CD4-positive, alpha-beta T cell treated with Interleukin-2 at 100 ng/mL for 4 hours (primary cell): ENCODE measurements at regions not wholly inside any gene's neighbourhood (a gene's known extent, or its start where the extent isn't known, plus 50 kb on each side); places are given as distances from the start of the nearest gene placed in this dataset.

Experiments
- DNase-seq: peaks from one replicate; pipeline ENCODE4 v3.0.0-alpha.2; 2020; ENCODE audit warnings: low spot score

DNA sequence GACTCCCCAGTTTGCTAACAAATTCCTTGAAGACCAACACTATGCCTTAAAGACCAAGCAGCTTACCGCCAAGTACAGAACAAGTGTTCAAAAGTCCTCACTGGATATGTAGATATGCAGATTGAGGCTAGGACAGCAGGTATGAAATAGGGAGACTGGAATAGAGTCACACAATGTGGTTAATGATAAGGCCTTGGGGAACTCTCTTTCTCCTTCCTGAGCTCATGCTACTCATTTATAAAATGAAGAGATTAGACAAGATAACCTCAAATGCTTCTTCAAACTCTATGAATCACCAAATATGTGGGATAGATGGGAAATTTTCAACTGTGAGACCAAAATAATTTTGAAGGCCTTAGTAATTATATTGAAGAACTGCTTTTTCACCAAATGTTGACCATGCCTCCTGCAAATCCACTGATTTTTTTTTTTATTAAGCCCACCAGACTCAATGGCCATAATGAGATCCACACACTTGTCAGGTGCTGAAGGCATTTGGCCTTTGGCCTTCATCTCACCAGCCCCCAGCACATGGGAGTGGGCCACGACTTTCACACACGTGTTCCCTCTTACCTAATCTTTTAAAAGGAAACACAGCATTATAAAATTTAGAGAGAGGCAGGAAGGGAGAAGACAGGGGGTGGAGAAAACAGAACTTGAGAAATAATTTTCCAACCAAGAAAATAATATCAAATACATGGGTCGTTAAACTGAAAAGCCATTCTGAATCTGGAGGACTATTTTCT is 181.5 kb downstream of the EN1 start:
- no peak for DNase-seq

DNA sequence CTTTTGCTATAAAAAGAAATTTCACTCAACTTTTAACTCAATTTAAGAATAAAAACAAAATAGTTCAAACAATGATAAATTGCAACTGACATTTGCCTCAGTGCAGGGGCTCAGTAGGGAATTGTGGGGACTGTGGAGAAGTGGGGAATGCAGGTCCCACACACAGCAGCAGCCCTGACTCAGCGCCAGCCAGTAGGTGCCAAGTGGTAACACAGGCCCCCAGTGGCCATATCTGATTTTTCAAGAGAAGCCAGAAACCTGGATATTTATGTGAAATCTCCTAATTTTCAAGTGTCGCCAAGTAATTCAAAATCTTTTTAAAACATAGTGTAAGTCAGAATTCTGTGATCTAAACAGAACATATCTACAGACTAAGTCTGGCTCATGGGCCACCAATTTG is 186.3 kb downstream of the EN1 start:
- DNase-seq = no peak

DNA sequence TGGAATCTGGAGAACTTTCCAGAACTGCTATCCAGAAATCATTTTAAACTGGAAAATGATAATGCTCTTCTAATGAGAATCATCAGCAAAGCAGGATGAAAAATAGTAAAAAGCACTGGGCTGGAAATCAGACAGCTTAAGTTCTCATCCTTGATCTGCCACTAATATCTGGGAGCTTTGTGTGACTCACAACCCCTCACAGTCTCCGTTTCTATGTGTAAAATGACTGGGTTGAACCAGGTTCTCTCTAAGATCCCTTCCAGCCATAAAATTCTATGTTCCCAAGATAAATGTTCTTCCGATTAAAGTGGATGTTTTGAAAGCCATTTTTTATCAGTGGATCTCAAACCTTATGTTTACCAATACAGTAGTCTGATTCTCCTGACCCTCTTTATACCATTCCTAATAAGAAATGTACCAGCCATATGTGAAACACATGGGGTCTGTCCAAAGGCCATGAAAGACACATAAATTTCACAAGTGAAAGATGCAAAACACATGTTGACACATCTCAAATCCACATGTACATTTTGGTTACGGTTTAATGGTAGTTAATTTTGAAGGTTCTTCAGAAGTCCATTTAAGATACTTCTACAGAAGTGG is 188.8 kb downstream of the EN1 start:
- DNase-seq = no peak

DNA sequence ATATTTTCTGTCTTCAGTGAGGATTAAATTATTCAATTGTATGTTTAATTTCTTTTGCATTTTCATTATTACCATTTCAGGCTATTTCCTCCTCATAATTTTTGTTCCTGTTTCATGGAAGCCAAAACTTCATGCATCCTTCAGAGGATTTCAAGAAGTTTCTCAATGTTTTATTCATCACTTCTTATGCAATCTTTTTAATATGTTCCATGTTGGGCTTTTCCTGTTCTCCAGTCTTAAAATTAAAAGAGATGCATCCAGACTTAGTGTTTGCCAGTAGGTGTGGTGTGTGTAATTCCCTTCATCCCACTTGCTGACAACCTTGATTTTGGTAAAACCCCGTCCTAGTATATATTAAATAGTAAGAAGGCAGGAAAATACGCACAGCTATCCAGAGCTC is 190.0 kb downstream of the EN1 start:
- DNase-seq = no peak

DNA sequence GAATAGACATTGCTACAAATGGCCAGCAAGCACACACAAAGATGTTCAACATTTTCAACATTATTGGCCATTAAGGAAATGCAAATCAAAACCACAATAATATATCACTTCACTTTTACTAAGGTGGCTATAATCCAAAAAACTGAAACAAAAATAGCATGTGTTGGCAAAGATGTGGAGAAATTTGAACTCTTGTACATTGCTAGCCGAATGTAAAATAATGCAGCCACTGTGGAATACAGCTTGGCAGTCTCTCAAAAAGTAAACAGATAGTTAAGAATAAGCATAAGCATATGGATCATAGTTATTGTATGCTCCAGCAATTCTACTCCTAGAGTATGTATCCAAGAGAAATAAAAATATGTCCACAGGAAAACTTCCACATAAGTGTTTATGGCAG is 192.5 kb downstream of the EN1 start:
- no peak for DNase-seq

DNA sequence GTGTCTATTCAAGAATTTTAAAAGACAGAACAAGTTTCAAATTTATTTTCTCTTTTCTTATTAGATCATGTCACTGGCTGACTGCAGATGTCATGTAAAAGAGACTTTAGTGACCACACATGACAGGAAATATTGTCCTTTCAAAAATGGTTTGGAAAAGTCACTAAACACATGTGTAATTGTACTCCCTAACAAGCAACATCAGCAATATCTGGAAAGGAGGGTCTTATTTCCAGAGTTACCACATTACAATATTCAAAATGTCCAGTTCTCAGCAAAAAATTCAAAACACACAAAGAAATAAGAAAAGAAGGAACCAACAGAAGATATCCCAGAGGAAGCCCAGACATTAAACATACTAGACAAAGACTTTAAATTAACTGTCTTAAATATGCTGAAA is 197.1 kb downstream of the EN1 start:
- DNase-seq = no peak

DNA sequence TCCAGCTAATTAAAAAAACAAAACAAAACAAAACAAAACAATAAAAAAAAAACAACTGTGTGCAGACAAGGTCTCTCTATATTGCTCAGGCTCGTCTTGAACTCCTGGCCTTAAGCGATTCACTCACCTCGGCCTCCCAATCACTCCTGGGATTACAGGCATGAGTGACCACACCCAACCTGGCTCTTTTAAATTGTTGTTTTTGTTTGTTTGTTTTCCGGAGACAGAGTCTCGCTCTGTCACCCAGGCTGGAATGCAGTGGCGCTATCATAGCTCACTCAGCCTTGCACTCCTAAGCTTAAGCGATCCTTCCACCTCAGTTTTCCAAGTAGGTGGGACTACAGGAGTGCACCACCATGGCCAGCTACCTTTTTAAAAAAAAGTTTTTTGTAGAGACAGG is 201.6 kb downstream of the EN1 start:
- DNase-seq = no peak

- no peak for DNase-seq
Observed at GRCh38 chr2:118644190-118644589, 203.3 kb downstream of the EN1 start.

- DNase-seq = no peak
Observed at GRCh38 chr2:118643294-118643693, 204.2 kb downstream of the EN1 start.

DNA sequence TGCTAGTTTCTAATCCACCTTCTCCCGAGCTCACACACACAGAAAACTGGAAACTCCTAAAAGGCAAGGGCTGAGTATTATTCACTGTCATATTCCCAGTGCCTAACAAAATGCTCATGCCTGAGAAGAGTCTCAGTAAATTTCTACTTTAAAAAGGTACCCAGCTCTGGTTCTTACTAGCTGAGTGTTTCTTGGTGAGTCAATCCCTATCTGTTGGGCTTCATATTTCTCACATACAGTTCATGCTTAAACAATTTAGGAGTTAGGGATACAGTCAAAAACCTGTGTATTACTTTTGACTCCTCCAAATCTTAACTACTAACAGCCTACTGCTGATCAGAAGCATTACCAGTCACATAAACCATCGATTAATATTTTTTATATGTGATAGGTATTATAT is 204.9 kb downstream of the EN1 start:
- no peak for DNase-seq

DNA sequence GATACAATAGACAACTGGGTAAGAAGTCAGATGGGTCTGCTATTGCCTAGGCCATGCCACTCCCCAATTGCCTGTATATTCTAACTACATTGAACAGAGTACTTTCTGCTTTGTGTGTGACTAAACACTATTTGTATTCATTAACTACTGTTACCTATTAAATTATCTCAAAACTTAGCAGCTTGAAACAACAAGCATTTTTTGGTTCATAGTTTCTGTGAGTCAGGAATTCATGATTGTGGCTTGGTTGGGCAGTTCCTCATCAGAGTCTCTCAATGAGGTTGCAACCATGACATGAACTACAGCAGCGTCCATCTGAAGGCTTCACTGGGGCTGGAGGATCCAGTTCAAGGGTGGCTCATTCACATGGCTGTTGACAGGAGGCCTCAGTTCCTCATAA is 205.7 kb downstream of the EN1 start:
- no peak for DNase-seq

DNA sequence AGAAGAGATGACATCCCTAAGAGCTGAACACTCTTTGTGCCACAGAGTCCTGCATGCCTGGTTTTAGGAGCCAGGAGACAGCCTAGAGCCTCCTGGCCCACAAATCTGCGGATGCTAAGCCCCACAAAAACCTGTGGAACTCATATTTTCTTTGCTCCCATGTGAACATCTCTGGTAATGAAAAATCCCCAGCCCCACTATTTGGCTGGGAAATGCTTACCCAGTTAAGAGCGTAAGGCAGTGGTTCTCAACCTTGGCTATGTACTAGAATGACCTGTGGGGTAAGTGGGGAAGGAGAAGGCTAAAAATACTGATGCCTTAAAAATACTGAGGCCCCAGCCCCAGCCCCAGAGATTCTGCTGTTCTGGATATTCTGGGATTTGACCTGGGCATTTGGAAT is 208.1 kb downstream of the EN1 start:
- no peak for DNase-seq

DNA sequence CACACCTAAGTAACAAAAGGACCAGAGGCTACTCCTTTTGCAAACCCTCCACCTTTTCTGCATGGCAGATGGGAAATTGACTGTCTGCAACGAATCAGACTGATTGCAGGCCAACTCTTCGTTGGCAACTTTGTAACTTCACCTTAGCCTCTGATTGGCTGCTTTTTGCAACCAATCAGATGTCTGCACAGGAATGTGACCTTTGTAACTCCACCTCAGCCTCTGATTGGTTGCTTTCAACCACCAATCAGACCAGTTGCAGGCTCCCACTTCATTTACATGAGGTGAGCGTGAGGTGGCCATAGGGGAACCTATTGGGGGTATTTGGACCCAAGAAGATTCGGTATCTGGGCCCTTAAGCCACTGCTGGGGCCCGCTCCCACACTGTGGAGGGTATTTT is 209.0 kb downstream of the EN1 start:
- DNase-seq = no peak

DNA sequence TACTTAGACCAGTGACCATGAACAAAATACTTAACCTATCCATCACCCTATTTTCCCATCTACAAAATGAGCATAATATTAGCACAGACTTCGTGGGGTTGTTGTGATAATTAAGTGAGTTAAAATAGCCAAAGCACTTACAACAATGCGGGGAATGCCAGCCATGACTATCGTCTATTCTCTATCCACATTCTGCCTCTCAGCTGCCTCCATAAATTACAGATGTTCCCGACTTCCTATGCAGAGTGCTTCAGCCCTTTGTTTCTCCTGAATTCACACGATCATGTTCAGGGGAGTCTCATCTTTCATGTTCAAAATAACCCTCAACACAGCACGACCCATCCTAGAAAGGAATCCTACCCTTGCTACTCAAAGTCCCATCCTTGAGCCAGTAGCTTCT is 211.6 kb downstream of the EN1 start:
- no peak for DNase-seq

DNA sequence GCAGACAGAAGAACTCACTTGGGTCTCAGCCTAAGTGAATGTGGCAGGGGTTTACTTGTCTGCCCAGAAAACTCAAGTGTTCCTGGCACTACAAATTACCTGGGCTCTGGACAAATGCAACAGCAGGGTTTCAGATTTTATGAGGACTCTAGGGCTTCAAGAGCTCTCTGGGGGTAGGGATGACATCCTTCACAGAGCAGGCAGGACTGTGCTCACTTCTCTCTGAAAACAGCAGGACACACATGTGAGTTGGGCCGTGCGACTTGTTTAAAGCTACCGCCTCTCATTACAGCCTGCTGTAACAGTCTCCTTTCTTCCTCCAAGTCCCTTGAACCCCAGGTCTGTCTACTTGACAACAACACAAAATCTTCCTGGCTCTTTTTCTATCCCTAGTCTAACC is 212.6 kb downstream of the EN1 start:
- no peak for DNase-seq

- no peak for DNase-seq
Observed at GRCh38 chr2:118633371-118634018, 214.0 kb downstream of the EN1 start.

DNA sequence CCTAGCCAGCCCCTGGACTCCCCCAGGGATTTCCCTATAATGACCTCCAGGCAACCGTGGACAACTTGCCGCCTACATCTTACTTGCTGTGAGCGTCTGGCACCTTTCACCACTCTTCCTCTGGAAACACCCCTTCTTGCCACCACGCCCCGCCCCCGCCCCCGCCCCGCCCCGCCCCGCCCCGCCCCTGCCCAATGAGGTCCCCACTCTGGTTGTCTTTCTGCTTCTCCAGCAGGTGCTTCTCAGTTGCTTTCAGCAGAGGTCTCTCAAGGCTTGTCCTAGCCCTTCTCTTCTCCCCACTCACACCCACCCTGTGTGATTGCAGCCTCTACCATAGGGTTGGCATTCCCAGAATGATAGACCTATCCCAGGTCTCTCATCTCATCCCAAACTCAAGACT is 214.5 kb downstream of the EN1 start:
- DNase-seq = no peak

GRCh38 chr2:118627156-118627555 is 220.3 kb downstream of the EN1 start:
- no peak for DNase-seq

- no peak for DNase-seq
Observed at GRCh38 chr2:118622913-118623312, 224.5 kb downstream of the EN1 start.

DNA sequence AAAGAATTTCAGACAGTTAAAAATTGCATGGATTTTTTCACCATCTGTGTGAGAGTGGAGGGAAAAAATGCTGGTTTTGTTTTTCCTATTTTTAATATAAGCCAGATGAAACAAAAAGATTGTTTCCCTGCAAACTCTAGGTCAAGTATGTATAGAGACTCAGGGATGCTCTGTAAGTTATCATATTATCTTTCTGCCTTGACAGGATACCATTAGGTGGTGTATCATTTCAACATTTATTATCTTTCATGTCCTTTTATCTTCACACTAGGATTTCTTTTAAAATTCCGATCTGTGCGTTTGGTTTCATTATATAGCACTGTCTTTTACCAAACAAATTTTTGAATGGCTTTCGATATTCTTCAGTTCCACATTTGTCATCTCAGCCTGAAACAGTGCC is 225.3 kb downstream of the EN1 start:
- no peak for DNase-seq

DNA sequence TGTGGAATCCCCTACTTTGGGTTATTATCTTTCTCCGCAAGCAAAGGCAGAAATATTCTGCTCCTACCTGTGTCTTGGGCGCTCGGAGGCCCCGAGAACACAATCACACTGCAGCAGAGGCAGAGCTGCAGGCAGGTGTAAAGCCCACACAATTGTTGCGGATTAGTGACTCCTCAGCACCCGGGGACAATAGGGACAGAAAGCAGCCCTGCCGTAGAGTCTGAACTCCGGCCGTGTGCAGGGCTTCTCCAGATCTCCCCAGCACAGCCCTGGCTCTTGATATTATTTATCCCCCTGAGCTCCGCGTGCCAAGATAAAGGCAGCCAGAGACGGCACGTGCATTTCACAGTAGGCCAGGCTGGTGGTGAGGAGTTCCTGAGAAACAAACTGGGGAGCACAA is 229.2 kb downstream of the EN1 start:
- no peak for DNase-seq

DNA sequence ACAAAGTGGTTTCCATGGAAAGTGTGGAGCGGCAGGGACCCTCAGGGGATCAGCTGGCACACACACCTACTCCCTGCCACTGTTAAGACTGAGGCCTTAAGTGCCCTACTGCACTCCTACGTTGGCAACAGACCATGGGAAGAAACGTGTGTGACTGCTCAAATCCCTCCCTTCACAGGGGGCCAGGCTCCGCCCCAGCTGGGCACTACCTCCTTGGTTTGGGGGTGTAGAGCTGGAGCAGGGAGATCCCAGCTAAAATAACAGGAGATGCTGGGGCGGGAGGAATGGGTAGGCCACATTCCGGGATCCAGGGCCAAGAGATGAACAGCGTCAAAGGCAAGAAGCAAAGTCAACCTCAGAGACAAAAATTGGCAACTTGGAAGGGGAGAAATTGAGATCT is 231.0 kb downstream of the EN1 start:
- no peak for DNase-seq

DNA sequence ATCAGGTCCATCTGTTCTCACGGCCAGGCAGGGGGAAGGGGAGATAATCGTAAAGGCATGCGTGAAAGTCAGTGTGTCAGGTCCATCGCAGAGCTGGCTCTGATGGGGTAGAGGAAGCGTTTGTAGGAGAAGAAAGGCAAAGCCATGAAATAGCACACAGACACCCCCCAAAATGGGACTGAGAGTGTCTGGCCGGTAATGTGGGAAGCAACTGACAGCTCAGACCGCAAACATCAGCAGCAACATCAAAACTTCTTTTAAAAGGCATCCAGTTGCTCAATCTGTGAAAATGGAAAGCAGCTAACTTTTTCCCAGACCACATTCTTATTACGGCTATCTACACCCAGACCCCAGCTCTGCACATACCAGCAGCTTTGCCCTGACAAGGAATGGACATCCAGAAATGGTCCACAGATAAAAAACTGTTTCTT is 232.6 kb downstream of the EN1 start:
- DNase-seq = no peak

DNA sequence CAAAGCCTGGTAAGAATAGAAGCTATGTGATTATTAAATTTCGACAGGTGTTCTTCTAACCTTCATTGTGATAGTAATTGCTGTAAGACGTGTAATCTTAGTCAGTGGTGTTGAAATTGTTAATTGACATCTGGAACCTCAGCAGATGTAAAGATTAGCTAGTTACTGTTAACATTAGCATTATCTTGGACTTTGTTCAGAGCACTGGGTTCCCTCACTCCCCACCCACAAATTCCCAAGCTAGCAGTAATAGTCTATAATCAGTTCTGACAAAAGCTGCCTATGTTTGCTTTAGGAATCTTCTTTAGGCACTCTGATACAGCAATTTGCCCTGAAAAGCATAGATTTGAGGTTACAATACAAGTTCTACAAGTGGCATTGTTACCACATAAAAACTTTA is 233.7 kb downstream of the EN1 start:
- no peak for DNase-seq
